Esophagus muscularis mucosa (tissue), 4 donors: ENCODE measurements at regions not wholly inside any gene's neighbourhood (a gene's known extent, or its start where the extent isn't known, plus 50 kb on each side); places are given as distances from the start of the nearest gene placed in this dataset.
"Not testable (repeated sequence)": the region's sequence is repeated elsewhere in the genome, so short reads cannot be mapped to it uniquely, and the experiment has no call there.

Source experiments
- EP300 ChIP-seq: sonication (generic); formaldehyde crosslinking; IDR thresholded peaks from one replicate; pipeline ENCODE4 v1.6.1; 2017; ENCODE audit warnings: antibody characterized with exemption
- POLR2A ChIP-seq: fragments of 450-650 bp; IDR thresholded peaks from one replicate; pipeline ENCODE4 v1.6.1; 2017; ENCODE audit warnings: antibody characterized with exemption, moderate library complexity, mild to moderate bottlenecking, low read depth
- POLR2AphosphoS5 ChIP-seq, 2 donors: sonication (generic); formaldehyde crosslinking; IDR thresholded peaks; one replicate each; pipeline ENCODE4 v1.6.1; 2017; ENCODE audit warnings: antibody characterized with exemption in 2 of 2
- TF ChIP-seq, protein P1 (sequence below), 3 experiments: fragments of 200-600 bp in 2 of 3; fragments of 450-650 bp in 1 of 3; sonication (generic) in 2 of 3; IDR thresholded peaks; one replicate each; pipeline ENCODE4 v1.5.1; 2017 to 2019; ENCODE audit warnings: antibody characterized with exemption in 3 of 3, mild to moderate bottlenecking in 2 of 3, moderate library complexity in 1 of 3

DNA sequence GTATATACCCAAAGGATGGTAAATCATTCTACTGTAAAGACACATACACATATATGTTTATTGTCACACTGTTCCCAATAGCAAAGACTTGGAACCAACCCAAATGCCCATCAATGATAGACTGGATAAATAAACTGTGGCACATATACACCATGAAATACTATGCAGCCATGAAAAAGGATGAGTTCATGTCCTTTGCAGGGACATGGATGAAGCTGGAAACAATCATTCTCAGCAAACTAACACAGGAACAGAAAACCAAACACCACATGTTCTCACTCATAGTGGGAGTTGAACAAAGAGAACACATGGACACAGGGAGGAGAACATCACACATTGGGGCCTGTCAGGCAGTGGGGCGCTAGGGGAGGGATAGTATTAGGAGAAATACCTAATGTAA is 167.1 kb upstream of the MMADHC start:
- TF ChIP-seq, protein P1, sequence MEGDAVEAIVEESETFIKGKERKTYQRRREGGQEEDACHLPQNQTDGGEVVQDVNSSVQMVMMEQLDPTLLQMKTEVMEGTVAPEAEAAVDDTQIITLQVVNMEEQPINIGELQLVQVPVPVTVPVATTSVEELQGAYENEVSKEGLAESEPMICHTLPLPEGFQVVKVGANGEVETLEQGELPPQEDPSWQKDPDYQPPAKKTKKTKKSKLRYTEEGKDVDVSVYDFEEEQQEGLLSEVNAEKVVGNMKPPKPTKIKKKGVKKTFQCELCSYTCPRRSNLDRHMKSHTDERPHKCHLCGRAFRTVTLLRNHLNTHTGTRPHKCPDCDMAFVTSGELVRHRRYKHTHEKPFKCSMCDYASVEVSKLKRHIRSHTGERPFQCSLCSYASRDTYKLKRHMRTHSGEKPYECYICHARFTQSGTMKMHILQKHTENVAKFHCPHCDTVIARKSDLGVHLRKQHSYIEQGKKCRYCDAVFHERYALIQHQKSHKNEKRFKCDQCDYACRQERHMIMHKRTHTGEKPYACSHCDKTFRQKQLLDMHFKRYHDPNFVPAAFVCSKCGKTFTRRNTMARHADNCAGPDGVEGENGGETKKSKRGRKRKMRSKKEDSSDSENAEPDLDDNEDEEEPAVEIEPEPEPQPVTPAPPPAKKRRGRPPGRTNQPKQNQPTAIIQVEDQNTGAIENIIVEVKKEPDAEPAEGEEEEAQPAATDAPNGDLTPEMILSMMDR (IDR thresholded peaks at IDR 0.05): not testable (repeated sequence)
- not testable (repeated sequence) for TF ChIP-seq EP300; POLR2AphosphoS5 (IDR thresholded peaks at IDR 0.05); POLR2A
